ENCODE measurements at regions not wholly inside any gene's neighbourhood (a gene's known extent, or its start where the extent isn't known, plus 50 kb on each side); places are given as distances from the start of the nearest gene placed in this dataset.

DNA sequence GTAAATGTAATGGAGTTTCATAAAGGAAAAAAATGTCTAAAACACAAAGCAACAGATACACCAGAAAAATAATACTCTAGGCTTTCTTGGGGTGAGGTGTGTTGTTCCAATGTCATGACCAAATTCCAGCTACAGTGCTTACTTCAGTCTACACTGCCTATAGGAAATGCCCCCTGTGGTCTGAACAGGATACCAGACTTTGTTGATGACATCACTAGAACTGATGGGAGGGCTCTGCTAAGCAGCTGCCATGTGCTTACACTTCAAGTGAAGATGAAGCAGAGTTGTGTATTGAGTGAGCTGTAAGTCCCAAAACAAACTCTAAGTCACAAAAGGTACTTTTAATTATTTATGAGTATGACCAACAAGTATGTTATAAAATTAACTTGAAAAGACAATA, 456.1 kb upstream of the IL12A start (continued):
- TF ChIP-seq, protein P1, sequence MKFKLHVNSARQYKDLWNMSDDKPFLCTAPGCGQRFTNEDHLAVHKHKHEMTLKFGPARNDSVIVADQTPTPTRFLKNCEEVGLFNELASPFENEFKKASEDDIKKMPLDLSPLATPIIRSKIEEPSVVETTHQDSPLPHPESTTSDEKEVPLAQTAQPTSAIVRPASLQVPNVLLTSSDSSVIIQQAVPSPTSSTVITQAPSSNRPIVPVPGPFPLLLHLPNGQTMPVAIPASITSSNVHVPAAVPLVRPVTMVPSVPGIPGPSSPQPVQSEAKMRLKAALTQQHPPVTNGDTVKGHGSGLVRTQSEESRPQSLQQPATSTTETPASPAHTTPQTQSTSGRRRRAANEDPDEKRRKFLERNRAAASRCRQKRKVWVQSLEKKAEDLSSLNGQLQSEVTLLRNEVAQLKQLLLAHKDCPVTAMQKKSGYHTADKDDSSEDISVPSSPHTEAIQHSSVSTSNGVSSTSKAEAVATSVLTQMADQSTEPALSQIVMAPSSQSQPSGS (tag by site-specific recombination; IDR thresholded peaks at IDR 0.05; ENCODE audit: low read depth) = 0 out of 2 replicates have a peak, but pooled peaks have one; percentile 37

DNA sequence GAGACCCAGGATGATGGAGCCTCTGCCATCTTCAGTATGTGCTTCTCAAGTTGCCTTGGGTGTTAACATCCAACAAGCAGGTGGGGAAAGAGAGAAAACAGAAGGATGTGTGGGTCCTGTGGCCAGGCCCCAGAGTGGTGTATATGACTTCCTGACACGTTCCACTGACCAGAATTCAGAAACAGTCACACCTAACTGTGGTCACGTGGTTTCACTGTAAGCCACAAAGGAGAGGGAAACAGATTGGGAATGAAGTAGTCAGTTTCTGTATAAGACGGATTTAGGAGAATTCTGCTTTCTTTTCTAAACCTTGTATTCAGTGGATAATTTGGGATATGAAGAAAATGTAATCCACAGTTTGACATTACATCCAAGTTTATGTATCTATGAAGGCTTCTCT, 454.1 kb upstream of the IL12A start:
- POLR2A ChIA-PET = no interaction called here
- Histone ChIP-seq H3K4me3 (ENCODE audit: low read depth, low read length) (no peak overlapping the region), H3K27ac (ENCODE audit: extremely low read depth, low read depth, low read length) (no peak overlapping the region), H3K9me3 (ENCODE audit: control insufficient read depth, insufficient read depth, low read depth, low read length) (no peaks in the 10 kb centered on the region), H3K36me3 (ENCODE audit: control insufficient read depth in 2 of 2, insufficient read depth in 1 of 2, low read length in 2 of 2) (no peaks in the 10 kb centered on the region), H3K4me1 (ENCODE audit: control insufficient read depth, insufficient read depth, low read length) (no peaks in the 10 kb centered on the region)
- TF ChIP-seq ZNF549 (tag by site-specific recombination; IDR thresholded peaks at IDR 0.05) = no peak
- TF ChIP-seq ZBTB1 (tag by site-specific recombination; IDR thresholded peaks at IDR 0.05) = no peak
- TF ChIP-seq SETDB1 (IDR thresholded peaks at IDR 0.05; ENCODE audit: insufficient read length, low read length) = no peak
- TF ChIP-seq REPIN1 (tag by site-specific recombination; IDR thresholded peaks at IDR 0.05; ENCODE audit: low read depth) = no peak
- TF ChIP-seq, protein P2, sequence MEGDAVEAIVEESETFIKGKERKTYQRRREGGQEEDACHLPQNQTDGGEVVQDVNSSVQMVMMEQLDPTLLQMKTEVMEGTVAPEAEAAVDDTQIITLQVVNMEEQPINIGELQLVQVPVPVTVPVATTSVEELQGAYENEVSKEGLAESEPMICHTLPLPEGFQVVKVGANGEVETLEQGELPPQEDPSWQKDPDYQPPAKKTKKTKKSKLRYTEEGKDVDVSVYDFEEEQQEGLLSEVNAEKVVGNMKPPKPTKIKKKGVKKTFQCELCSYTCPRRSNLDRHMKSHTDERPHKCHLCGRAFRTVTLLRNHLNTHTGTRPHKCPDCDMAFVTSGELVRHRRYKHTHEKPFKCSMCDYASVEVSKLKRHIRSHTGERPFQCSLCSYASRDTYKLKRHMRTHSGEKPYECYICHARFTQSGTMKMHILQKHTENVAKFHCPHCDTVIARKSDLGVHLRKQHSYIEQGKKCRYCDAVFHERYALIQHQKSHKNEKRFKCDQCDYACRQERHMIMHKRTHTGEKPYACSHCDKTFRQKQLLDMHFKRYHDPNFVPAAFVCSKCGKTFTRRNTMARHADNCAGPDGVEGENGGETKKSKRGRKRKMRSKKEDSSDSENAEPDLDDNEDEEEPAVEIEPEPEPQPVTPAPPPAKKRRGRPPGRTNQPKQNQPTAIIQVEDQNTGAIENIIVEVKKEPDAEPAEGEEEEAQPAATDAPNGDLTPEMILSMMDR (tag by site-specific recombination; IDR thresholded peaks at IDR 0.05) = no peak
- TF ChIP-seq ZNF624 (tag by site-specific recombination; IDR thresholded peaks at IDR 0.05) = no peak
- TF ChIP-seq ZNF292 (tag by site-specific recombination; IDR thresholded peaks at IDR 0.05; ENCODE audit: borderline replicate concordance, low read depth) = no peak
- no peak for TF ChIP-seq ZNF777 (tag by site-specific recombination; IDR thresholded peaks at IDR 0.05; ENCODE audit: borderline replicate concordance)
- TF ChIP-seq SCRT1 (tag by site-specific recombination; IDR thresholded peaks at IDR 0.05; ENCODE audit: borderline replicate concordance) = no peak
- TF ChIP-seq FEZF1 (tag by site-specific recombination; IDR thresholded peaks at IDR 0.05) = no peak
- TF ChIP-seq ZNF239 (tag by site-specific recombination; IDR thresholded peaks at IDR 0.05) = no peak
- no peak for TF ChIP-seq ZNF707 (tag by site-specific recombination; IDR thresholded peaks at IDR 0.05)
- no peak for TF ChIP-seq ZFHX2 (tag by site-specific recombination; conservative IDR thresholded peaks at IDR 0.05)
- no peak for TF ChIP-seq ZNF776 (tag by site-specific recombination; IDR thresholded peaks at IDR 0.05; ENCODE audit: borderline replicate concordance)
- no peak for TF ChIP-seq ZNF548 (tag by site-specific recombination; IDR thresholded peaks at IDR 0.05)
- TF ChIP-seq ZNF19 (tag by site-specific recombination; IDR thresholded peaks at IDR 0.05; ENCODE audit: low read depth) = no peak
- no peak for TF ChIP-seq ZNF391 (tag by site-specific recombination; IDR thresholded peaks at IDR 0.05; ENCODE audit: borderline replicate concordance, low read depth)
- TF ChIP-seq KLF1 (tag by site-specific recombination; IDR thresholded peaks at IDR 0.05) = no peak
- no peak for TF ChIP-seq WT1 (tag by site-specific recombination; IDR thresholded peaks at IDR 0.05)
- TF ChIP-seq, protein P3, sequence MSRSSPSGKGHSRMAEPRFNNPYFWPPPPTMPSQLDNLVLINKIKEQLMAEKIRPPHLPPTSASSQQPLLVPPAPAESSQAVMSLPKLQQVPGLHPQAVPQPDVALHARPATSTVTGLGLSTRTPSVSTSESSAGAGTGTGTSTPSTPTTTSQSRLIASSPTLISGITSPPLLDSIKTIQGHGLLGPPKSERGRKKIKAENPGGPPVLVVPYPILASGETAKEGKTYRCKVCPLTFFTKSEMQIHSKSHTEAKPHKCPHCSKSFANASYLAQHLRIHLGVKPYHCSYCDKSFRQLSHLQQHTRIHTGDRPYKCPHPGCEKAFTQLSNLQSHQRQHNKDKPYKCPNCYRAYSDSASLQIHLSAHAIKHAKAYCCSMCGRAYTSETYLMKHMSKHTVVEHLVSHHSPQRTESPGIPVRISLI (tag by site-specific recombination; IDR thresholded peaks at IDR 0.05) = no peak
- CTCF ChIA-PET = no interaction called here

DNA sequence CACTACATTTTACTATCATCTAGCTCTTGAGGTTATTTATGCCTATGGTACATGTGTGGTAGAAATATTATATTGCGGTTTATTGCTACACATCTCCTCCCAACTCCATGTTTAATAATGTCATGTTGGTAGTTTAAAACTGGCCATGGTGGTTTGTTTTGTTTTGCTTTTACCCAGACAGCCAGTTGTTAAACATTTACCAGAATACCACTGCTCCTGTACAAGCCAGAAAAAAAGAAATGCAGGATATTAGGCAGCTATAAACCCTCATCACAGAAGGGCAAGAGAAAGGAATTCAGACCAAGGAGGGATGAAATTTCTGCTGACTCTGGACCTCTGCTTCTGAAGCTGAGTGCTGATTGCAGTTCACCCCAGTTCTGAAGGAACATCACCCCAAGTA, 451.8 kb upstream of the IL12A start:
- CTCF ChIA-PET = interaction anchor here (0.5 kb wide), 1 partner anchor 188 kb away, joined by 3 read pairs; no protein-coding TSS in a partner anchor
- H3K9me3 ChIP-seq (ENCODE audit: control insufficient read depth, insufficient read depth, low read depth, low read length) = no peaks in the 10 kb centered on the region
- POLR2A ChIA-PET = no interaction called here
- H3K4me3 ChIP-seq (ENCODE audit: low read depth, low read length) = no peak overlapping the region
- H3K27ac ChIP-seq (ENCODE audit: extremely low read depth, low read depth, low read length) = no peak overlapping the region
- H3K4me1 ChIP-seq (ENCODE audit: control insufficient read depth, insufficient read depth, low read length) = no peaks in the 10 kb centered on the region
- H3K36me3 ChIP-seq (ENCODE audit: control insufficient read depth in 2 of 2, insufficient read depth in 1 of 2, low read length in 2 of 2) = no peaks in the 10 kb centered on the region
- TF ChIP-seq ZFP37 (tag by site-specific recombination; IDR thresholded peaks at IDR 0.05) (no peak), ZNF514 (tag by site-specific recombination; IDR thresholded peaks at IDR 0.05) (no peak), OVOL3 (tag by site-specific recombination; IDR thresholded peaks at IDR 0.05) (no peak), ZNF23 (tag by site-specific recombination; IDR thresholded peaks at IDR 0.05; ENCODE audit: borderline replicate concordance) (no peak), ZNF660 (tag by site-specific recombination; IDR thresholded peaks at IDR 0.05) (no peak), ZNF654 (tag by site-specific recombination; IDR thresholded peaks at IDR 0.05; ENCODE audit: low read depth) (no peak), ZNF121 (tag by site-specific recombination; IDR thresholded peaks at IDR 0.05) (no peak), ZNF747 (tag by site-specific recombination; IDR thresholded peaks at IDR 0.05) (no peak), BCL11A (tag by site-specific recombination; IDR thresholded peaks at IDR 0.05; ENCODE audit: low read depth) (no peak), ZNF768 (tag by site-specific recombination; IDR thresholded peaks at IDR 0.05) (no peak)
- TF ChIP-seq, protein P4, sequence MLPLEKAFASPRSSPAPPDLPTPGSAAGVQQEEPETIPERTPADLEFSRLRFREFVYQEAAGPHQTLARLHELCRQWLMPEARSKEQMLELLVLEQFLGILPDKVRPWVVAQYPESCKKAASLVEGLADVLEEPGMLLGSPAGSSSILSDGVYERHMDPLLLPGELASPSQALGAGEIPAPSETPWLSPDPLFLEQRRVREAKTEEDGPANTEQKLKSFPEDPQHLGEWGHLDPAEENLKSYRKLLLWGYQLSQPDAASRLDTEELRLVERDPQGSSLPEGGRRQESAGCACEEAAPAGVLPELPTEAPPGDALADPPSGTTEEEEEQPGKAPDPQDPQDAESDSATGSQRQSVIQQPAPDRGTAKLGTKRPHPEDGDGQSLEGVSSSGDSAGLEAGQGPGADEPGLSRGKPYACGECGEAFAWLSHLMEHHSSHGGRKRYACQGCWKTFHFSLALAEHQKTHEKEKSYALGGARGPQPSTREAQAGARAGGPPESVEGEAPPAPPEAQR (tag by site-specific recombination; IDR thresholded peaks at IDR 0.05) = no peak

All from HEK293 (cell line).